Activated CD4-positive, alpha-beta T cell treated with anti-CD3 and anti-CD28 coated beads, Interleukin-2, amount 50 U/mL, for 4 hours (primary cell): ENCODE measurements at regions not wholly inside any gene's neighbourhood (a gene's known extent, or its start where the extent isn't known, plus 50 kb on each side); places are given as distances from the start of the nearest gene placed in this dataset.
"Not testable (repeated sequence)": the region's sequence is repeated elsewhere in the genome, so short reads cannot be mapped to it uniquely, and the experiment has no call there.

ENCODE experiments used
- DNase-seq, 2 experiments: peaks; one replicate each; pipeline ENCODE4 v3.0.0-alpha.2; 2020

DNA sequence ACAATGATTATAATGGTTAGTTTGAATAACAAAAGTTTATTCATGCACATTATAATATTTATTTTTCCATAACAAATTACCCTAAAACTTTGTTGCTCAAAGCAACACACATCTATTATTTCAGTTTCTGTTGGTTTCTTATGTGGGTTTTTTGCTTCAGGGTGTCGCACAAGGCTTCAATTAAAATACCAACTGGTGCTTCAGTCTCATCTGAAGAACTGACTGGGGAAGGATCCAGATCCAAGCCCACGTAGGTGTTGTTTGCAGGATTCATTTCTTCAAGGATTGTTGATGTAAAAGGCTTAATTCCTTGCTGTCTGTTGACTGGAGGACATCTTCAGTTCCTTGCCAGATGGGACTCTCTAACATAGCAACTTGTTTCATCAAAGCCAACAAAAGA, 747.2 kb upstream of the PCDH20 start:
- DNase-seq = no peak

DNA sequence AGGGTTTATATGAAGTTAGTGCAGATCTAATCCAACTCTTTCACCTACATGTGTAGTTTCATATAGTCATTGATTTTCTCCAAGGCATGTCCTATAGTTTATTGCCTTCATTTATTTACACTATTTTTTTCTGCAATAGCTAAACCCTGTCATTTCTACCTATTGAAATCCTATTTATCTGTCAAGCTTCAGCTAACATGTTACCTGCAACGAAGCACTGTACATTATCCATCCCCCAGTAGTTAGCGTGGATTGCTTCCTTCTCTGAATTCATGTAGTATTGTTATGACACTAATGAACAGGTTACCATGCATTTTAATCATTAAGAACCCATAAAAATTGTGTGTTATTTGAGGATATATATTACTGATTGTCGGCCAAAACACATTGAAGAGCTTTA, 742.9 kb upstream of the PCDH20 start:
- DNase-seq = no peak

- not testable (repeated sequence) for DNase-seq
Observed at GRCh38 chr13:62151724-62152123, 736.1 kb upstream of the PCDH20 start.

- no peak for DNase-seq
Observed at GRCh38 chr13:62142048-62142447, 726.4 kb upstream of the PCDH20 start.

DNA sequence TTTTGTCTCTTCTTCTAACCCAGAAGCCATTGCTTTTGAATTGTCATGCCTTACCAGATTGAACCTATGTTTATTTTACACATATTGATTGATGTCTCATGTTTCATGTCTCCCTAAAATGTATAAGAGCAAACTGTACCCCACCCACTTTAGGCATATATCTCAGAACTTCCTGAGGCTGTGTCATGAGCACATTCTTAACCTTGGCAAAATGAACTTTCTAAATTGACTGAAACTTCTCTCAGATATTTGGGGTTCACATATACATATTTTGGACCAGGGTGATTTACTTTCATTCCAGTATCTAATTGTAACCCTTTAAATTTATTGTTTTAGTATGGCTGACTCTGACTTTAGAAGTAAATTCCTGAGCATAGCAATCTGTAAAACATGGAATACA, 723.9 kb upstream of the PCDH20 start:
- DNase-seq = no peak

- DNase-seq = no peak
Observed at GRCh38 chr13:62137629-62138405, 722.2 kb upstream of the PCDH20 start.

DNA sequence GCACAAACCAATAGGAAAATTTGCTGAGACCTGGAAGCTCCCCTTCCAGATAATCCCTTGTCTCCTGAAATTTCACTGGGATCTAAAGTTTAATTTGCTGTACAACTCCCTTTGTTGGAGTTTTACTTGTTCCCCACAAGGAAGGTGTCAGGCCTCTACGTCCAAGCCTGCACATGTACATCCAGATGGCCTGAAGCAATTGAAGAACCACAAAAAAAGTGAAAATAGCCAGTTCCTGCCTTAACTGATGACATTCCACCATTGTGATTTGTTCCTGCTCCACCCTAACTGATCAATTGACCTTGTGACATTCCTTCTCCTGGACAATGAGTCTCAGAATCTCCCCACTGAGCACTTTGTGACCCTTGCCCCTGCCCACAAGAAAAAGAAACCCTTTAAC, 716.0 kb upstream of the PCDH20 start:
- no peak for DNase-seq

DNA sequence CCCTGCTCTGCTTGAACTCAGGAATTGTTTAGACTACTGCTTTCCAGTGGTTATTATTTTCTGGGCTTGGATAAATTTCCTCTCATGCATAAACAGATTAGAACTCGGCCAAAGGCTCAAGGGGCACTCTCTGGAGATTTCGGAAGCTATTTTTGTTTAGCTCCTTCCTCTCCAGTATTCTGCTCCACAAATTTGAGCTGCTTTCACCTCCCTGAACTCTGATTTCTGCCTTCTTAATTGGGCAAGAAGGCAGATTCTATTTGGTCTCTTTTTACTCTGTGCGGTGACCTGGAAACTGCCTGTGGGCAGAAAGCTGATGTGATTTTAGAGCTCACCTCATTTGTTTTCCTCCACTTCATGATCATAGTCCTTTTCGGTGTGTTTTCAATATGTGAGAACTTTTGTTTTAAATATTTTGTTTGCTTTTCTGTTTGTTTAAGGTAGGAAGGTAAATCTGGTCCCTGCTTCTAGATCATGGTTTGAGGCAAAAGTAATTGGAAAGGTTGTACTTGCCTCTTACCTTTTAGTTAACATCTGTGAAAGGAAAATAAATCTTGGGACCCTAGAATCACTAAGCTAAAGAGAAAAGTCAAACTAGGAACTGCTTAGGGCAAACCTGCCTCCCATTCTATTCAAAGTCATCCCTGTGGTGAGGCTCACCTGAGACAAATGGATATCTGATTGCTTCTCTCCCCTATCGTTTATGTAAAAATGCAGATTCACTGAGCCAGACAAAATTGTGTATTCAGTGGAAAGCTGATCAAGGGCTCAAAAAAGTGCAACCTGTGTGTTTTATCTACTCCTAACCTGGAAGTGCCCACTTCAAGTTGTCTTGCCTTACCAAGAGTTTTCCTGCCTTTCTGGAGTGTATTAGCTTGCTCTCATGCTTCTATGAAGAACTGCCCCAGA, 714.7 kb upstream of the PCDH20 start:
- no peak for DNase-seq

DNA sequence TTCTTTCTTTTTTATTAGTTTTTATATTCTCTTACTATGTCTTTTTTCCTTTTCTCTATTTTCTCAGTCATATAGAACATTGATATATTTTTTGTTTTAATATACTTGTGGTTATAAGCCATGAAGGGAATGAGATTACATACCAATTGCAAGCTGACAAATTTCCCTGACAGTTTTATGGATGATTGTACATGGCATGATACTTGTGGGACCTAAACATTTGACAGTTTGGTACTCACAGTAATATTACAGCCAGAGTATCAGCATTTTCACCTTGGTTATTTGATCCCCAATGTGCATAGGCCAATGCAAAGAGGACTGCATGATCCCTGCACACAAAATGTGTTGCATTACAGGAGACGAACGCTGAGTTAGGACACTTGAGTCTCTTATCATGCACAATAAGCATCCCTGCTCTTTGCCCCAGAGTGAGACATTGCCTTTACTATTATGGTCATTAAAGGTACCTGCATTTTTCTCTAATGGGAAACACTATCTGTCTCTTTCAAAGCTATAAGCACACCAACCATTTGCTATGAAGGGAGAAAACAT, 713.4 kb upstream of the PCDH20 start:
- DNase-seq = no peak

GRCh38 chr13:62126400-62126799, 710.8 kb upstream of the PCDH20 start:
- no peak for DNase-seq

- no peak for DNase-seq
Observed at GRCh38 chr13:62125451-62125850, 709.8 kb upstream of the PCDH20 start.

DNA sequence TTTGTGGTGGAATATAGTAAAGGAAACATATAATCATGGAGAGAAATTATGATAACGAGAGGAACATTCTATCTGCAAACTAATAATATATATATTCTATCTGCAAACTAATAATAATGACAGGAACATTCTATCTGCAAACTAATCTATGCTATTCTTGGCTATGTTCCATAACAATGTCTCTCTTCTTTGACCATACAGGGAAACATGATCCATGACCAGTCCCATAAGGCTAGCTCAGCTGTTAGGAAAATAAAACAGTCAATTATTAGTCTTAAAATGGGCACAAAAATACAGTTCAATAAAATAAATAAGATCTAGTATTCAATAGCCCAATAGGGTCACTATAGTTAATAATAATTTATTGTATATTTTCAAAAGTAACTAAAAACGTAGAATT, 707.8 kb upstream of the PCDH20 start:
- DNase-seq = no peak

DNA sequence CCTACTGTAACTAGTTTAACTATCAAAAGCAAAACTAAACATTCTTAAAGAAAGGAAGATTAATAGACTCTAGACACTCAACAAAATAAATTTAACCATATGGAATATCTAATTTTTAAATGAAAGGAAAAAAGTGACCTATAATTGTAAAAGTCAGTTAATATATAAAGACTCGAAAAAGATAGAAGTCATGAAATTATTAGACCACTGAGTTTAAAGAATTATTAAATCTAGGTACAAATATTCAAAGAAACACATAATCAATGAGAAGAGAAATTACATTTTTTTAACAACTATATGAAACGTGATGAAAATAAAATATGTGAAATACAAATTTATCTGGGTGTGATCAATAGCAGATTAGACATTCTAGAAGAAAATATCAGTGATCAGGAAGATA, 706.8 kb upstream of the PCDH20 start:
- DNase-seq = no peak

DNA sequence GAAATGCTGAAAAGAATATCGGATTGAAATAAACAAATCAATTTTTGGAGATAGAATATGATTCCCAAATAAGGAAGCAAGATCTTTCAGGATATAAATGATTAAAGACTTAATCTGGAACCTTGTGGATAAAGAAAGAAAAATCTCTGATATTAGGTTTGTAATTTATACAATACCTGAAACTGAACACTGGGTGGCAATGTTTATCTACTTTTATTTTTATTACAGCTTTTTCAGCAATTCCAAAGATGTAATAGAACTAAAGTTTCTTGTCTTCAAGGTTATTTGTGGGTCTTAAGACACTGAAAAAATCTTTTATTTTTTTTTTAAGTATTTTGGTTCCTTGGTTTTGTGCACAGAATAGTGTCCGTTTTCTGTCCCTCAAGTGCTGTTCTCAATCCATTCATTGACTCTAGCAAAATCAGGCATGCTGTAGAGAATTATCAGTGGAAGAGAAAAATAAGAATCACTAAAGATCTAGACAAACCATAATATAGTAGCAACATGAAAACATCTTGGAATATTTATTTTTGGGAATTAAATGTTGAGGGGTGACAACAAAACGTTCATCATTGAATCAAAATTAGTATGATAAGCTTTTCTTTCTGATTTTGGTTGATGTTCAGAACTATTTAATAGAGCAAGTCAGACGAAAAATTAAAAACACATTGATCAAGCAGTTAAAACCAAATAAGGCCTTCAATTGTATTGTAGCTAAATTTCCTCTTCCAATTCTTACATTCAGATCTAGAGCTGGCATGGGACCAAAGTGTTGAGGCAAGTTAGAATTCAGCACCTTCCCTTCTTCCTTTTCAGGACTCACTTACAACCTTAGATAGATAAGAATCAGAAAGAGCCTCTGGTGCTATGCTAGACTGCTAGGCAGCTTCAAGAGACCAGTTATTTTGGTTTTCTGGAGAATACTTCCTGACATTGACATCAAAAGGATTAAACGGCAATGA, 704.4 kb upstream of the PCDH20 start:
- no peak for DNase-seq

DNA sequence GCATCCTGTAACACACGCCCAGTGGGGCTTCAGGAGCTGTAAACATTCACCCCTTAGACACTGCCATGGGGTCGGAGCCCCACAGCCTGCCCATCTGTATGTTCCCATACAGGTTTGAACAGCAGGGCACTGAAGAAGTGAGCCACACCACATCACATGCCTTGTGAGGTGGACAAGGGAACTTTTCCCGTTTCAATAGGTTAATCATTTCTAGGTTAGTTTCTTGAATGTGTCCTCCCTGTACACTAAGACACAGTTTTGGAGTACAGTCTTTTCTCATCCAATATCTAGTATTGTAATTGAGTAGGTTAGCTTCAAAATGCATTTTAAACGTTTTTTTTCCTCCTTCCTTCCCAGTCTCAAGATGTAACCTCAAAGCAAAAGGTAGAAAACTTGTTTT, 700.2 kb upstream of the PCDH20 start:
- DNase-seq = no peak

DNA sequence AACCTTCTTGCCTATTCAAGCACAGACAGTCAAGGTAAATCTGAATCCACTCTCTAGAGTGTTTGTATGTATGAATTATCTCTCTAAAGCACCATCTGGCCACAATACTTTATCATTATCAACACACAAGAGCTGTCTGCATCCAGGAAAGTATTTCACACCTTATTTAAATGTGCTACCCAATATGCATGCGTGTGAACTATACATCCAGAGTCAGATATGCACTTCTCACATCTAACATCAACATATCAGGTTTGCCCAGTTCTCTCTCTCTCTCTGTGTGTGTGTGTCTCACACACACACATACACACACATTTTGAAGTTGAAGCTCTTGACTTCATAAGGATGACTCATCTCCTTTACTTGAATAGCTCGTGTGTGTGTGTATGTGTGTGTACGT, 697.5 kb upstream of the PCDH20 start:
- DNase-seq = no peak

GRCh38 chr13:62110079-62110478, 694.4 kb upstream of the PCDH20 start:
- DNase-seq = no peak

GRCh38 chr13:62104136-62104535, 688.5 kb upstream of the PCDH20 start:
- not testable (repeated sequence) for DNase-seq

DNA sequence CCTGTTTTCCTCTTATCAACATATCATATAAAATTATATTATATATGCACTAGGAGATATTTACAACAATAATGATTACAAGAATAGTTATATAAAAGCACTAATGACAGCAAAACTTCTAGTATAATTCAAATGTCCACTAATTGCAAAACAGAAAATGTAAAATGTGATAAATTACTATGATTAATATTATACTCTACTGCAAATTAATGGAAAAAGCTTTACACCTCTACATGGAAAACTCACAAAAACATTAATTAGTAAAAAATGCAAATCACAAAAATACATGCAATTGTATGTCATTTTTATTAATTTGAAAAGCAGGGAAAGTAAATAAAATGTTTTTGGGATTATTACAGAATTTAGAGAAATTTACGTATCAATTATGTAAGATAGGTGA, 681.0 kb upstream of the PCDH20 start:
- DNase-seq = no peak

DNA sequence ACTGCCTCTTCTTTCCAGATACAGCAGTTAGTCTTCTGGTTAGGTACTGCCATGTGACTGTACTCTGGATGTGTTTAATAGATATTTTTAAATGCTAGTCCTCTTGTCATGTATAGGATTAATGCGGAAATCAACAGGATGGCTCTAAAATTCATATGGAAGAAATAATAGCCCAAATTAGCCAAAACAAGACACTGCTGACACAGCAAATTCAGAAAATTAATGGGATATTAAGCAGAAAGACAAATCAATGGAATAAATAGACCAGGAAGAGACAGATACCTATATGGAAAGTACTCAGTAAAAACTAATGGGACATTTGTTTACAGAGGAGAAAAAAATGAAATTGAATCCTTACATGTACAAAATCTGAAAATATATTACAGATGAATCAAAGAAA, 679.3 kb upstream of the PCDH20 start:
- DNase-seq = no peak

GRCh38 chr13:62093984-62094780, 678.5 kb upstream of the PCDH20 start:
- DNase-seq = no peak

DNA sequence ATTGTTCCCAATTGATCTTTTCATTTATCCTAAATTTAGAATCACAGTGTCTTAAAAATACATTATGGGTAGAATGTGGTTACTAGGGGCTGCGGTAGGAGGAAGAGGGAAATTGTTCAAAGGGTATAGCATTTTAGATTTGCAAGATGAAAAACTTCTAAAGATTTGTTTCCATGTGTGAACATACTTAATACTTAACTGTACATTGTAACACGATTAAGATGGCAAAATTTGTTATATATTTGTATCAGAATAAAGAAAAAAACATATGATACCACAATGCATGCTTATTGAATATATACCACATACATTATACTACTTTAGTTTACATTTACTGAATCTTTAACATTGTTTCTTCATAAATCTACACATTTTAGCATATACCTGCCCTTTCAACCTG, 677.3 kb upstream of the PCDH20 start:
- no peak for DNase-seq
